Liver (tissue), 8 donors: ENCODE measurements at regions not wholly inside any gene's neighbourhood (a gene's known extent, or its start where the extent isn't known, plus 50 kb on each side); places are given as distances from the start of the nearest gene placed in this dataset.

Source experiments
- DNase-seq: peaks from one replicate; pipeline ENCODE4 v3.0.0-alpha.2; 2017; ENCODE audit warnings: low spot score
- H3K27ac ChIP-seq, 2 donors: one replicate each; pipeline ENCODE4 v1.7.0; 2013; ENCODE audit warnings: inconsistent platforms in 2 of 2, low read length in 2 of 2, control low read depth in 1 of 2, low read depth in 1 of 2, mild to moderate bottlenecking in 1 of 2
- H3K27me3 ChIP-seq, 4 donors: one replicate each; pipeline versions ENCODE4 v1.6.1 to v1.7.0; 2013; ENCODE audit warnings: low read length in 3 of 4, inconsistent platforms in 1 of 4, mild to moderate bottlenecking in 1 of 4, moderate library complexity in 1 of 4; ENCODE audit not compliant: control insufficient read depth in 4 of 4, insufficient read depth in 4 of 4
- H3K36me3 ChIP-seq, 4 donors: one replicate each; pipeline versions ENCODE4 v1.6.1 to v1.7.0; 2013; ENCODE audit warnings: low read length in 3 of 4, mild to moderate bottlenecking in 3 of 4, low read depth in 1 of 4, moderate library complexity in 1 of 4; ENCODE audit not compliant: control insufficient read depth in 4 of 4, insufficient read depth in 3 of 4
- H3K4me1 ChIP-seq, 4 donors: one replicate each; pipeline versions ENCODE4 v1.6.1 to v1.7.0; 2013; ENCODE audit warnings: low read length in 3 of 4, mild to moderate bottlenecking in 3 of 4, moderate library complexity in 1 of 4; ENCODE audit not compliant: control insufficient read depth in 4 of 4, insufficient read depth in 4 of 4
- H3K4me3 ChIP-seq, 3 donors: one replicate each; pipeline versions ENCODE4 v1.6.1 to v1.7.0; 2013; ENCODE audit warnings: low read length in 3 of 3, control low read depth in 1 of 3, low read depth in 1 of 3, mild to moderate bottlenecking in 1 of 3
- H3K9ac ChIP-seq, 2 donors: one replicate each; pipeline ENCODE4 v1.7.0; 2013; ENCODE audit warnings: low read length in 2 of 2, mild to moderate bottlenecking in 2 of 2, moderate library complexity in 2 of 2, control low read depth in 1 of 2, low read depth in 1 of 2
- H3K9me3 ChIP-seq, 4 donors: one replicate each; pipeline versions ENCODE4 v1.6.1 to v1.7.0; 2013; ENCODE audit warnings: low read length in 3 of 4; ENCODE audit not compliant: control insufficient read depth in 4 of 4
- ATF3 ChIP-seq: IDR thresholded peaks from 2 replicates; pipeline ENCODE4 v1.6.1; 2016; ENCODE audit warnings: antibody characterized with exemption
- CTCF ChIP-seq: fragments of 150-350 bp; IDR thresholded peaks from 2 replicates; pipeline ENCODE4 v1.5.1; 2017; ENCODE audit warnings: improper control_type of control experiment, low read depth, low read length; ENCODE audit not compliant: missing input control
- EGR1 ChIP-seq, 2 donors: IDR thresholded peaks; 2 replicates each; pipeline ENCODE4 v1.6.1; 2016 to 2018; ENCODE audit warnings: antibody characterized with exemption in 2 of 2, low read depth in 2 of 2
- FOXA1 ChIP-seq: IDR thresholded peaks from 2 replicates; pipeline ENCODE4 v1.6.1; 2016; ENCODE audit warnings: antibody characterized with exemption
- FOXA2 ChIP-seq: IDR thresholded peaks from 2 replicates; pipeline ENCODE4 v1.6.1; 2016; ENCODE audit warnings: antibody characterized with exemption
- GABPA ChIP-seq, 2 donors: IDR thresholded peaks in 1 of 2; conservative IDR thresholded peaks in 1 of 2; 2 replicates each; pipeline ENCODE4 v1.6.1; 2016; ENCODE audit warnings: antibody characterized with exemption in 2 of 2, mild to moderate bottlenecking in 1 of 2, moderate library complexity in 1 of 2
- HNF4G ChIP-seq: IDR thresholded peaks from 2 replicates; pipeline ENCODE4 v1.6.1; 2016; ENCODE audit warnings: antibody characterized with exemption
- JUND ChIP-seq, 2 donors: IDR thresholded peaks; 2 replicates each; pipeline ENCODE4 v1.6.1; 2016; ENCODE audit warnings: antibody characterized with exemption in 2 of 2
- MAX ChIP-seq: IDR thresholded peaks from 2 replicates; pipeline ENCODE4 v1.6.1; 2016; ENCODE audit warnings: antibody characterized with exemption
- NR2F2 ChIP-seq: IDR thresholded peaks from 2 replicates; pipeline ENCODE4 v1.6.1; 2016; ENCODE audit warnings: antibody characterized with exemption
- RAD21 ChIP-seq, 2 donors: IDR thresholded peaks; 2 replicates each; pipeline ENCODE4 v1.6.1; 2016; ENCODE audit warnings: antibody characterized with exemption in 2 of 2, mild to moderate bottlenecking in 2 of 2
- REST ChIP-seq: IDR thresholded peaks from 2 replicates; pipeline ENCODE4 v1.6.1; 2016; ENCODE audit warnings: antibody characterized with exemption, mild to moderate bottlenecking
- RXRA ChIP-seq, 2 donors: IDR thresholded peaks; 2 replicates each; pipeline ENCODE4 v1.6.1; 2017 to 2018; ENCODE audit warnings: antibody characterized with exemption in 2 of 2, mild to moderate bottlenecking in 1 of 2
- SP1 ChIP-seq: IDR thresholded peaks from 2 replicates; pipeline ENCODE4 v1.6.1; 2018; ENCODE audit warnings: antibody characterized with exemption, mild to moderate bottlenecking
- TAF1 ChIP-seq: conservative IDR thresholded peaks from 2 replicates; pipeline ENCODE4 v1.6.1; 2016; ENCODE audit warnings: antibody characterized with exemption, mild to moderate bottlenecking
- YY1 ChIP-seq: IDR thresholded peaks from 2 replicates; pipeline ENCODE4 v1.6.1; 2016; ENCODE audit warnings: antibody characterized with exemption, mild to moderate bottlenecking
- WGBS: extraction: QIAGEN DNeasy Blood & Tissue Kit; methylation state at CpG from one replicate; pipeline ENCODE4 v1.1.7; 2013; 5-methylcytosine and 5-hydroxymethylcytosine counted together
- donor health status: healthy.
- donor health status: healthy.
- donor health status: healthy.
- donor health status: healthy.
- donor health status: healthy.

- no peak for TF ChIP-seq REST
- no peak for TF ChIP-seq FOXA2
- TF ChIP-seq FOXA1 = no peak
- no peak for TF ChIP-seq MAX
- TF ChIP-seq SP1 = no peak
- no peak for TF ChIP-seq RXRA (IDR thresholded peaks at IDR 0.05)
- no peak for TF ChIP-seq TAF1
- no peak for TF ChIP-seq NR2F2
Observed at GRCh38 chr2:136703214-136703613, 62.1 kb upstream of the THSD7B start (continued).

- H3K36me3 ChIP-seq = no peaks in the 10 kb centered on the region
- H3K27ac ChIP-seq = no peak overlapping the region
- no peak overlapping the region for H3K9ac ChIP-seq
- 48% methylated on average over 2 of the region's 2 CpGs for WGBS
- H3K4me3 ChIP-seq = no peak overlapping the region
- H3K9me3 ChIP-seq = peaks cover 0 to 3% (median under 1%) of the 10 kb centered on the region in 4 donors
- H3K27me3 ChIP-seq = no peaks in the 10 kb centered on the region
- DNase-seq = no peak
- TF ChIP-seq GABPA (IDR thresholded peaks at IDR 0.05 in 1 of 2, conservative IDR thresholded peaks at IDR 0.05 in 1 of 2) (no peak), REST (no peak), ATF3 (no peak), RAD21 (IDR thresholded peaks at IDR 0.05) (no peak), TAF1 (no peak), FOXA1 (no peak), YY1 (no peak), HNF4G (no peak)
- no peaks in the 10 kb centered on the region for H3K4me1 ChIP-seq
Observed at GRCh38 chr2:136696438-136696837, 68.9 kb upstream of the THSD7B start.

GRCh38 chr2:136693966-136694365, 71.4 kb upstream of the THSD7B start:
- no peak overlapping the region for H3K9ac ChIP-seq
- 45% methylated on average over 5 of the region's 5 CpGs for WGBS

More at GRCh38 chr2:136693966-136694365, 71.4 kb upstream of the THSD7B start:
- DNase-seq = no peak
- H3K27me3 ChIP-seq = no peaks in the 10 kb centered on the region
- H3K9me3 ChIP-seq = peaks cover 0 to 1% (median 0%) of the 10 kb centered on the region in 4 donors
- no peaks in the 10 kb centered on the region for H3K36me3 ChIP-seq
- no peaks in the 10 kb centered on the region for H3K4me1 ChIP-seq
- H3K27ac ChIP-seq = no peak overlapping the region
- no peak overlapping the region for H3K4me3 ChIP-seq
- no peak for TF ChIP-seq GABPA (IDR thresholded peaks at IDR 0.05 in 1 of 2, conservative IDR thresholded peaks at IDR 0.05 in 1 of 2)
- TF ChIP-seq RXRA (IDR thresholded peaks at IDR 0.05) = no peak
- TF ChIP-seq JUND (IDR thresholded peaks at IDR 0.05) = no peak
- TF ChIP-seq MAX = no peak
- TF ChIP-seq ATF3 = no peak
- TF ChIP-seq CTCF = no peak
- no peak for TF ChIP-seq EGR1 (IDR thresholded peaks at IDR 0.05; ENCODE audit: low read depth in 2 of 2)
